ENCODE measurements at regions not wholly inside any gene's neighbourhood (a gene's known extent, or its start where the extent isn't known, plus 50 kb on each side); places are given as distances from the start of the nearest gene placed in this dataset.

GRCh38 chr2:173663835-173664512 is 301.2 kb downstream of the SP3 start:
- no peak overlapping the region for H3K4me3 ChIP-seq (ENCODE audit: low read length)
- no peak for DNase-seq (ENCODE audit: low read depth)
- TF ChIP-seq, protein P1, sequence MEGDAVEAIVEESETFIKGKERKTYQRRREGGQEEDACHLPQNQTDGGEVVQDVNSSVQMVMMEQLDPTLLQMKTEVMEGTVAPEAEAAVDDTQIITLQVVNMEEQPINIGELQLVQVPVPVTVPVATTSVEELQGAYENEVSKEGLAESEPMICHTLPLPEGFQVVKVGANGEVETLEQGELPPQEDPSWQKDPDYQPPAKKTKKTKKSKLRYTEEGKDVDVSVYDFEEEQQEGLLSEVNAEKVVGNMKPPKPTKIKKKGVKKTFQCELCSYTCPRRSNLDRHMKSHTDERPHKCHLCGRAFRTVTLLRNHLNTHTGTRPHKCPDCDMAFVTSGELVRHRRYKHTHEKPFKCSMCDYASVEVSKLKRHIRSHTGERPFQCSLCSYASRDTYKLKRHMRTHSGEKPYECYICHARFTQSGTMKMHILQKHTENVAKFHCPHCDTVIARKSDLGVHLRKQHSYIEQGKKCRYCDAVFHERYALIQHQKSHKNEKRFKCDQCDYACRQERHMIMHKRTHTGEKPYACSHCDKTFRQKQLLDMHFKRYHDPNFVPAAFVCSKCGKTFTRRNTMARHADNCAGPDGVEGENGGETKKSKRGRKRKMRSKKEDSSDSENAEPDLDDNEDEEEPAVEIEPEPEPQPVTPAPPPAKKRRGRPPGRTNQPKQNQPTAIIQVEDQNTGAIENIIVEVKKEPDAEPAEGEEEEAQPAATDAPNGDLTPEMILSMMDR (conservative IDR thresholded peaks at IDR 0.05; ENCODE audit: low read depth, low read length), result no peak

GRCh38 chr2:173664513-173664910 is 300.7 kb downstream of the SP3 start:
- TF ChIP-seq, protein P1 (conservative IDR thresholded peaks at IDR 0.05; ENCODE audit: low read depth, low read length), result no peak
- H3K4me3 ChIP-seq (ENCODE audit: low read length), result no peak overlapping the region
- DNase-seq (ENCODE audit: low read depth), result no peak

DNA sequence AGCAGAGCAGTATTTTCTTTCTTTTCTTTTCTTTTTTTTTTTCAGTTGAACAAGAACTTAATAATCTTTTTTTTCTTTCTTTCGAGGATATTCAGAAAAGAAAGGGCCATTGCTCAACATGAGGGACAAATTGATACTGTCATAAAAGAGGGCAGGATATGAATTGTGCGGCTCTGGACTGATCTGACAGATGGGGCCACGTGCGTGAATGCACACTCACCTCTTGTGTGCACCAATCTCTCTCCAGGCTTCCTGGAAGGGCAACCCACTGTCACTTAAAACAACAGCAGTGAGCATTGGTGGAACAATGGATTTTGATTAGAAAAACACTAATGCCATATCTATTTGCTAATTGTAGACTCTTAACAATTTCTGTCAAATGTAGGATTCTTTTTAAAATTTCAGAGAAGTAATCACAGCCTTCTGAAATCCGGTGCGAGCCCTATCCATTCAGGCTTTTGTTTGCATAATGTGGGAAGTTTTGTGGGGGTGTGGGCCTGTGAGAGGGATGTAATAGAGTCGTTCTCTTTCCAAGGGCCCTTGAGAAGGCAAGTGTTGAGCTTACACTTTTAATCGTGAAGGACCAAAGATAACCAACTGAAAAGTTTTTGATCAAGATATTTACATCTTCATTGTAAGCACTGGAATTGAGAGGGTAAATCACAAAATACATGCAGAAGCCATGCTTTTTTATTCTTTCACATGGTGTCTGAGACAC is 298.8 kb downstream of the SP3 start:
- no peak overlapping the region for H3K4me3 ChIP-seq (ENCODE audit: low read length)
- TF ChIP-seq, protein P1 (conservative IDR thresholded peaks at IDR 0.05; ENCODE audit: low read depth, low read length), result no peak
- DNase-seq (ENCODE audit: low read depth), result no peak

DNA sequence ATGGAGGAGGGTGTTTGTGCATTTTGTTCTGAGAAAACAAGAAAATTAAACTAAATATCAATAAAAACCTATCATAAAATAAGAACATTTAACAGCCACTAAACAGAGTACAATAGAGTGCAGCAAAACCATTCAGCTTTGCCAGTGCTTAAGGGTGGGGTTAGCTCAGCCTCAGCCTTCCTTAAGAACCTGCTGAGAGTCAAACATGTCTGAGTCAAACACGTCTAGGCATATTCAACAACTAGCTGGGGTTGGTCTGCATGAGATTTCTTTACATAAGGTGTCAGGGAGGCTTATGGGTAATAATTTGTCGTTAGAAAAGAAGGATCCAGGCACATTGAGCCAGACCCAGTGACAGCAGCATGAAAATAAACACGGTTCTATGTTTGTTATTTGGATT is 298.2 kb downstream of the SP3 start:
- DNase-seq (ENCODE audit: low read depth), result no peak
- H3K4me3 ChIP-seq (ENCODE audit: low read length), result no peak overlapping the region
- TF ChIP-seq, protein P1 (conservative IDR thresholded peaks at IDR 0.05; ENCODE audit: low read depth, low read length), result no peak

- no peak for DNase-seq (ENCODE audit: low read depth)
- H3K4me3 ChIP-seq (ENCODE audit: low read length), result no peak overlapping the region
- TF ChIP-seq, protein P1 (conservative IDR thresholded peaks at IDR 0.05; ENCODE audit: low read depth, low read length), result peak; percentile 30
Observed at GRCh38 chr2:173667415-173667814, 297.8 kb downstream of the SP3 start.

- DNase-seq (ENCODE audit: low read depth), result no peak
- TF ChIP-seq, protein P1 (conservative IDR thresholded peaks at IDR 0.05; ENCODE audit: low read depth, low read length), result no peak
- no peak overlapping the region for H3K4me3 ChIP-seq (ENCODE audit: low read length)
Observed at GRCh38 chr2:173669271-173669853, 295.8 kb downstream of the SP3 start.
